PC-3 (cell line): ENCODE measurements at regions not wholly inside any gene's neighbourhood (a gene's known extent, or its start where the extent isn't known, plus 50 kb on each side); places are given as distances from the start of the nearest gene placed in this dataset.

Source experiments
- EZH2 ChIP-seq: fragments of 300-600 bp; sonication (generic); IDR thresholded peaks from one replicate; pipeline ENCODE4 v1.6.1; 2017; ENCODE audit warnings: antibody characterized with exemption, mild to moderate bottlenecking, low read length; ENCODE audit not compliant: unreplicated experiment
- EZH2phosphoT487 ChIP-seq: fragments of 300-600 bp; sonication (generic); IDR thresholded peaks from 2 replicates; pipeline ENCODE4 v1.6.1; 2018; ENCODE audit warnings: mild to moderate bottlenecking, antibody characterized with exemption, low read length, borderline replicate concordance
- TF ChIP-seq, protein P1 (sequence below): fragments of 300-600 bp; sonication (generic); conservative IDR thresholded peaks from 2 replicates; pipeline ENCODE4 v1.5.1; 2017; ENCODE audit warnings: antibody characterized with exemption, low read depth, mild to moderate bottlenecking, low read length

GRCh38 chr17:14715561-14715960 lies 414.7 kb downstream of the HS3ST3B1 start:
- TF ChIP-seq, protein P1, sequence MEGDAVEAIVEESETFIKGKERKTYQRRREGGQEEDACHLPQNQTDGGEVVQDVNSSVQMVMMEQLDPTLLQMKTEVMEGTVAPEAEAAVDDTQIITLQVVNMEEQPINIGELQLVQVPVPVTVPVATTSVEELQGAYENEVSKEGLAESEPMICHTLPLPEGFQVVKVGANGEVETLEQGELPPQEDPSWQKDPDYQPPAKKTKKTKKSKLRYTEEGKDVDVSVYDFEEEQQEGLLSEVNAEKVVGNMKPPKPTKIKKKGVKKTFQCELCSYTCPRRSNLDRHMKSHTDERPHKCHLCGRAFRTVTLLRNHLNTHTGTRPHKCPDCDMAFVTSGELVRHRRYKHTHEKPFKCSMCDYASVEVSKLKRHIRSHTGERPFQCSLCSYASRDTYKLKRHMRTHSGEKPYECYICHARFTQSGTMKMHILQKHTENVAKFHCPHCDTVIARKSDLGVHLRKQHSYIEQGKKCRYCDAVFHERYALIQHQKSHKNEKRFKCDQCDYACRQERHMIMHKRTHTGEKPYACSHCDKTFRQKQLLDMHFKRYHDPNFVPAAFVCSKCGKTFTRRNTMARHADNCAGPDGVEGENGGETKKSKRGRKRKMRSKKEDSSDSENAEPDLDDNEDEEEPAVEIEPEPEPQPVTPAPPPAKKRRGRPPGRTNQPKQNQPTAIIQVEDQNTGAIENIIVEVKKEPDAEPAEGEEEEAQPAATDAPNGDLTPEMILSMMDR = no peak
- TF ChIP-seq EZH2 = no peak
- TF ChIP-seq EZH2phosphoT487 = no peak
